AG10803 (cell line): ENCODE measurements at regions not wholly inside any gene's neighbourhood (a gene's known extent, or its start where the extent isn't known, plus 50 kb on each side); places are given as distances from the start of the nearest gene placed in this dataset.
"Not testable (repeated sequence)": the region's sequence is repeated elsewhere in the genome, so short reads cannot be mapped to it uniquely, and the experiment has no call there.

ENCODE experiments used
- DNase-seq: peaks from one replicate; pipeline ENCODE4 v3.0.0; 2010; ENCODE audit warnings: low read depth
- H3K4me3 ChIP-seq: 2 replicates; pipeline ENCODE4 v1.5.1; 2011; ENCODE audit warnings: mild to moderate bottlenecking, low read length, control low read depth
- CTCF ChIP-seq: conservative IDR thresholded peaks from 2 replicates; pipeline ENCODE4 v1.5.1; 2011; ENCODE audit warnings: mild to moderate bottlenecking, low read length, control low read depth, inconsistent platforms

GRCh38 chr10:34957531-34957930 lies 132.6 kb downstream of the CUL2 start:
- DNase-seq, result no peak
- no peak overlapping the region for H3K4me3 ChIP-seq
- no peak for TF ChIP-seq CTCF

- TF ChIP-seq CTCF, result no peak
- H3K4me3 ChIP-seq, result no peak overlapping the region
- no peak for DNase-seq
Observed at GRCh38 chr10:34956756-34957155, 133.4 kb downstream of the CUL2 start.

- DNase-seq, result peak; percentile 63
- H3K4me3 ChIP-seq, result no peak overlapping the region
- TF ChIP-seq CTCF, result no peak
Observed at GRCh38 chr10:34955391-34955790, 134.8 kb downstream of the CUL2 start.

- no peak for TF ChIP-seq CTCF
- no peak for DNase-seq
- H3K4me3 ChIP-seq, result no peak overlapping the region
Observed at GRCh38 chr10:34954142-34954541, 136.0 kb downstream of the CUL2 start.

GRCh38 chr10:34951263-34951887 lies 136.3 kb upstream of the PARD3 start:
- DNase-seq, result peak; percentile 31
- not testable (repeated sequence) for H3K4me3 ChIP-seq

GRCh38 chr10:34945951-34946522 lies 130.9 kb upstream of the PARD3 start:
- not testable (repeated sequence) for DNase-seq, H3K4me3 ChIP-seq

- no peak overlapping the region for H3K4me3 ChIP-seq
- peak; percentile 12 for DNase-seq
- TF ChIP-seq CTCF, result no peak
Observed at GRCh38 chr10:34941471-34942357, 126.6 kb upstream of the PARD3 start.

- TF ChIP-seq CTCF, result no peak
- DNase-seq, result no peak
- no peak overlapping the region for H3K4me3 ChIP-seq
Observed at GRCh38 chr10:34940436-34940835, 125.3 kb upstream of the PARD3 start.
